Progenitor cell of endocrine pancreas (in vitro differentiated cells): ENCODE measurements at regions not wholly inside any gene's neighbourhood (a gene's known extent, or its start where the extent isn't known, plus 50 kb on each side); places are given as distances from the start of the nearest gene placed in this dataset.

Experiments used
- DNase-seq: peaks from one replicate; pipeline ENCODE4 v3.0.0; 2021; ENCODE audit warnings: low spot score; ENCODE audit not compliant: unreplicated experiment
- H3K27ac Mint-ChIP-seq: 2 replicates; pipeline ENCODE4 v1.8.0; 2021; ENCODE audit warnings: mild to moderate bottlenecking, moderate library complexity, mixed read lengths
- H3K27me3 Mint-ChIP-seq: 2 replicates; pipeline ENCODE4 v1.8.0; 2021; ENCODE audit warnings: mixed read lengths
- H3K36me3 Mint-ChIP-seq: 2 replicates; pipeline ENCODE4 v1.8.0; 2022; ENCODE audit warnings: mixed read lengths; ENCODE audit not compliant: insufficient read depth
- H3K4me1 Mint-ChIP-seq: 2 replicates; pipeline ENCODE4 v1.8.0; 2021; ENCODE audit warnings: low read depth, mixed read lengths
- H3K4me3 Mint-ChIP-seq: 2 replicates; pipeline ENCODE4 v1.8.0; 2021; ENCODE audit warnings: low read depth, mild to moderate bottlenecking, moderate library complexity, mixed read lengths
- H3K9me3 Mint-ChIP-seq: 2 replicates; pipeline ENCODE4 v1.8.0; 2021; ENCODE audit warnings: low read depth, mixed read lengths
- TF ChIP-seq, protein P1 (sequence below): fragments of 200-600 bp; sonication (generic); IDR thresholded peaks from one replicate; pipeline ENCODE4 v1.5.0; 2021; ENCODE audit warnings: antibody characterized with exemption, mild to moderate bottlenecking; ENCODE audit not compliant: unreplicated experiment

DNA sequence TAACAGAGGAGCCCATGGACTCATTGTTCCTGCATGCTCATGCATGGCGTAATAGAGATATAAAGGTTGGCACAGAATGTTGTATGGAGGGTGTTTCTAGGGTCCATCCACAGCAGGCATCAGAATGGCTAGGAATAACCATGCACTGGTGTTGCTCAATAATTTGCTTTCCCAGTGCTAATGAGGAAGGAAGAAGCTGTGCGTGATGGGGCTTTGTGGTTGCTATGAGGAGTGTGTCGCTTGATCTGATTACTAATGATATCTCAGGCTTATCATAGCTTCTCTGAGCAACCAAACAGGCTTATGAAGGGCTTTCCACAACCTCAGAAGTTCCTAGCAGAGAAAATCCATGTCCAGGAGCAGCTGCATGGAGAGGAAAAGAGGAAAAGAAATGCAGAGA, 151.3 kb upstream of the TRPC7 start:
- Mint-ChIP-seq H3K27ac (no peak overlapping the region), H3K27me3 (peaks cover 5% of the 10 kb centered on the region), H3K9me3 (no peaks in the 10 kb centered on the region), H3K36me3 (no peaks in the 10 kb centered on the region), H3K4me1 (peaks cover 2% of the 10 kb centered on the region), H3K4me3 (no peak overlapping the region)
- TF ChIP-seq, protein P1, sequence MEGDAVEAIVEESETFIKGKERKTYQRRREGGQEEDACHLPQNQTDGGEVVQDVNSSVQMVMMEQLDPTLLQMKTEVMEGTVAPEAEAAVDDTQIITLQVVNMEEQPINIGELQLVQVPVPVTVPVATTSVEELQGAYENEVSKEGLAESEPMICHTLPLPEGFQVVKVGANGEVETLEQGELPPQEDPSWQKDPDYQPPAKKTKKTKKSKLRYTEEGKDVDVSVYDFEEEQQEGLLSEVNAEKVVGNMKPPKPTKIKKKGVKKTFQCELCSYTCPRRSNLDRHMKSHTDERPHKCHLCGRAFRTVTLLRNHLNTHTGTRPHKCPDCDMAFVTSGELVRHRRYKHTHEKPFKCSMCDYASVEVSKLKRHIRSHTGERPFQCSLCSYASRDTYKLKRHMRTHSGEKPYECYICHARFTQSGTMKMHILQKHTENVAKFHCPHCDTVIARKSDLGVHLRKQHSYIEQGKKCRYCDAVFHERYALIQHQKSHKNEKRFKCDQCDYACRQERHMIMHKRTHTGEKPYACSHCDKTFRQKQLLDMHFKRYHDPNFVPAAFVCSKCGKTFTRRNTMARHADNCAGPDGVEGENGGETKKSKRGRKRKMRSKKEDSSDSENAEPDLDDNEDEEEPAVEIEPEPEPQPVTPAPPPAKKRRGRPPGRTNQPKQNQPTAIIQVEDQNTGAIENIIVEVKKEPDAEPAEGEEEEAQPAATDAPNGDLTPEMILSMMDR, result no peak
- no peak for DNase-seq

DNA sequence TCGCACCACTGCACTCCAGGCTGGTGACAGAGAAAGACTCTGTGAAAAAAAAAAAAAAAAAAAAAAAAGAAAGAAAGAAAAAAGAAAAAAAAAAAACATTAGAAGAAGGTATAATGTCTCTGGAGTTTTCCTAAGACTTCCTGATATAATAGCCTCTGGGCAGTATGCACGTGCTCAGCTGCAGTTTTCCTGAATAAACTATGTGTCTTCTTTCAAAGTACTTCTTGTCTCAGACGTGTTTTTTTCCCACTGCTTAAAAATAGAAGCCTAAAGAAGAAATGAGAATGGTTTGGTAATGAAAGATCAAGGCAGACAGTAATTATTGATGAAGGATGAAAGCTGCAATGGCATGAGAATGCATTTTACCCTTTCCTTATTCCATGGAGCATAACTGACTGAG, 148.1 kb upstream of the TRPC7 start:
- H3K4me1 Mint-ChIP-seq, result peaks cover 2% of the 10 kb centered on the region
- peaks cover 5% of the 10 kb centered on the region for H3K27me3 Mint-ChIP-seq
- no peaks in the 10 kb centered on the region for H3K9me3 Mint-ChIP-seq
- no peaks in the 10 kb centered on the region for H3K36me3 Mint-ChIP-seq
- no peak overlapping the region for H3K27ac Mint-ChIP-seq
- TF ChIP-seq, protein P1, result no peak
- no peak for DNase-seq
- H3K4me3 Mint-ChIP-seq, result no peak overlapping the region

DNA sequence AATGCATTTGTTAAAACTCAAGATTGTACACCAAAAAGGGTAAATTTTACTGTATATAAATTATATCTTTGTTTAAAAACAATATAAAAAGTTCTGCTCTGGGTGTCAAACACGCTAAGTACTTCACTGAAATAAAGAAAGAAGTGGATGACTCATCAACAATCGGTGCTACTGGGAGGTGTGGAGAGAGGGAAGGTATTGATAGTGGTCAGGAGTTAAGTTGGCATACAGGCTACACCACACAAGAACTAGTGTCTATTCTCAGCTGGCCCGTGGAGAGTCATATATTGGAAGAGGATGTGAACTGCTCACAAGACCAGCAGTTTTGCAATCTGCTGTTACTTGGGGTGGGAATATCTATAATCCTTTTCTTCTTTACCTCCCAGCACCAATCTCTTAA, 145.7 kb upstream of the TRPC7 start:
- no peaks in the 10 kb centered on the region for H3K9me3 Mint-ChIP-seq
- H3K4me1 Mint-ChIP-seq, result no peaks in the 10 kb centered on the region
- no peak overlapping the region for H3K27ac Mint-ChIP-seq
- H3K36me3 Mint-ChIP-seq, result no peaks in the 10 kb centered on the region
- H3K27me3 Mint-ChIP-seq, result no peaks in the 10 kb centered on the region
- H3K4me3 Mint-ChIP-seq, result no peak overlapping the region
- DNase-seq, result no peak
- TF ChIP-seq, protein P1, result no peak

DNA sequence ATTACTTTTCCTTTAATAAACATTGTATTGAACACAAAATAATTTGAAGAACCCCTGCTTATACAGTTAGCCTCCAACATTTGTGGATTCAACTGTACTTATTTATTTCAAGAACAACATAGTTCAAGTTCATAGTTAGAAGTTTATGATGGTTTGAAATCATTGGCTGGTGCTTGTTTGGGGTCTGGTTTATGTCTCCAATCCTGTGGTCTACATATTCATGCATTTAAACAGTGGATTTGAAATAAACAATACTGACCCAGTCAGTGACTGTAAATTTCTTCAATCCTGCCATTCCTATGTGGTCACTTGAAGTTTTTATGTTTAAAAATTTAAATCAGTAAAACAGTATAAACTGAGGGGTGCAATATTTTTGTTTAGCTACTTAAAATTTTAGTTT, 145.1 kb upstream of the TRPC7 start:
- Mint-ChIP-seq H3K27me3 (no peaks in the 10 kb centered on the region), H3K36me3 (no peaks in the 10 kb centered on the region), H3K4me3 (no peak overlapping the region), H3K9me3 (no peaks in the 10 kb centered on the region), H3K4me1 (no peaks in the 10 kb centered on the region), H3K27ac (no peak overlapping the region)
- TF ChIP-seq, protein P1, result no peak
- no peak for DNase-seq

DNA sequence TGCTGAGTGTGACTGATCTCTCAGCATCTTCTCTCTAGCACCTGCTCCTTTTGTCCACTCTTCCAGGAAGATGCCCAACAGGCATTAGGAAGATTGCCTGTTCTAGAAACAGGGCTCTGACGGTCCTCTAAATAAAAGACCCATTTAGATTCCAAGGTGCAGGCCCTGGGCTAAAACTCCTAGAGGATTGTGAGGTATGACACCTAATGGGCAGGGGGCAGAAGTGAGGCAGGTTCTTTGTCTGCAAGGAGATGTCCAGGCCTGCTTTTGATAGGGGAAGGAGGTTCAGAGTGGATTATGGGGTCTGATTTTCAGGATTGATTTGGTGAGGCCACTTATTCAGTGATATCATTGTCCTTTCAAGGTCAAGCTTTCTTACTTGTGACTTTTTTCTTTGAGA, 140.8 kb upstream of the TRPC7 start:
- Mint-ChIP-seq H3K9me3 (no peaks in the 10 kb centered on the region), H3K36me3 (no peaks in the 10 kb centered on the region), H3K4me3 (no peak overlapping the region), H3K27me3 (no peaks in the 10 kb centered on the region), H3K27ac (no peak overlapping the region), H3K4me1 (peaks cover 3% of the 10 kb centered on the region)
- DNase-seq, result no peak
- TF ChIP-seq, protein P1, result no peak
